Activated naive CD4-positive, alpha-beta T cell treated with anti-CD3 and anti-CD28 coated beads, Interleukin-2, amount 10 ng/mL, durations not matched to agents 7 days and 5 days (primary cell): ENCODE measurements at regions not wholly inside any gene's neighbourhood (a gene's known extent, or its start where the extent isn't known, plus 50 kb on each side); places are given as distances from the start of the nearest gene placed in this dataset.
"Not testable (repeated sequence)": the region's sequence is repeated elsewhere in the genome, so short reads cannot be mapped to it uniquely, and the experiment has no call there.

Experiments used
- CTCF ChIA-PET: fragments of 350-600 bp; sonication (Branson Sonifier 250); formaldehyde crosslinking; loops from one replicate; lab custom pipeline; 2021; ENCODE audit warnings: antibody characterized with exemption; lab: Charles Lee
- DNase-seq: peaks from one replicate; pipeline ENCODE4 v3.0.0-alpha.2; 2020
- H3K27ac Mint-ChIP-seq: one replicate; pipeline ENCODE4 v1.8.0; 2021; ENCODE audit warnings: mild to moderate bottlenecking, moderate library complexity, mixed read lengths
- H3K27me3 Mint-ChIP-seq: one replicate; pipeline ENCODE4 v1.8.0; 2021; ENCODE audit warnings: mild to moderate bottlenecking, mixed read lengths
- H3K36me3 Mint-ChIP-seq: one replicate; pipeline ENCODE4 v1.8.0; 2021; ENCODE audit warnings: mixed read lengths
- H3K4me1 Mint-ChIP-seq: one replicate; pipeline ENCODE4 v1.8.0; 2021; ENCODE audit warnings: mixed read lengths
- H3K4me3 Mint-ChIP-seq: one replicate; pipeline ENCODE4 v1.8.0; 2021; ENCODE audit warnings: mild to moderate bottlenecking, moderate library complexity, mixed read lengths
- H3K9me3 Mint-ChIP-seq: one replicate; pipeline ENCODE4 v1.8.0; 2021; ENCODE audit warnings: mixed read lengths

DNA sequence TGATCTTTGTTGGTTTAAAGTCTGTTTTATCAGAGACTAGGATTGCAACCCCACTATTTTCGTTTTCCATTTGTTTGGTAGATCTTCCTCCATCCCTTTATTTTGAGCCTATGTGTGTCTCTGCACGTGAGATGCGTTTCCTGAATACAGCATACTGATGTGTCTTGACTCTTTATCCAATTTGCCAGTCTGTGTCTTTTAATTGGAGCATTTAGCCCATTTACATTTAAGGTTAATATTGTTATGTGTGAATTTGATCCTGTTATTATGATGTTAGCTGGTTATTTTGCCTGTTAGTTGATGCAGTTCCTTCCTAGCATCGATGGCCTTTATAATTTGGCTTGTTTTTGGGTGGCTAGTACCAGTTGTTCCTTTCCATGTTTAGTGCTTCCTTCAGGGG is 177.2 kb upstream of the RPS23 start:
- H3K36me3 Mint-ChIP-seq, H3K4me1 Mint-ChIP-seq, DNase-seq, CTCF ChIA-PET, H3K9me3 Mint-ChIP-seq, H3K27ac Mint-ChIP-seq, H3K4me3 Mint-ChIP-seq: not testable (repeated sequence)
- H3K27me3 Mint-ChIP-seq = peaks cover 10% of the 10 kb centered on the region

DNA sequence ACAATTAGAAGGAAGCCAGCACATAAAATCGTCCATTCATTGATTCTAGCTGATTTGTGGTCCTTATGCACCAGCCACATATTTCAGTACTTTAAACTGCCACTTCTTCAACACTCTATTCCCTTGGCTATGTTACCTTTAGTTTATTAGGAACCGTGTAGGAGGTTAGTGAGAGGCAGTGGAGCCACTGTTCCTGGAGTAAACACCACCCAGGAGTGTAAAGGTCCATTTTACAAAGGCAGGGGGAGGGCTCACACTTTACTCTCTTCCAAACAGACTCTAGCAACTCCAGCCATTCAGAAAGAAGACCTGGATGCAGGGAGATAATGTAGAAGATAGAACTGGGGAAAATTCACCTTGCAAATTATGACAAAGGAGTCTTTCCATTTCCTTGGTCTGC is 170.2 kb upstream of the RPS23 start:
- no peaks in the 10 kb centered on the region for H3K9me3 Mint-ChIP-seq
- H3K4me1 Mint-ChIP-seq = no peaks in the 10 kb centered on the region
- H3K27ac Mint-ChIP-seq = no peak overlapping the region
- peaks cover 7% of the 10 kb centered on the region for H3K27me3 Mint-ChIP-seq
- CTCF ChIA-PET = no interaction called here
- DNase-seq = no peak
- no peak overlapping the region for H3K4me3 Mint-ChIP-seq
- no peaks in the 10 kb centered on the region for H3K36me3 Mint-ChIP-seq

DNA sequence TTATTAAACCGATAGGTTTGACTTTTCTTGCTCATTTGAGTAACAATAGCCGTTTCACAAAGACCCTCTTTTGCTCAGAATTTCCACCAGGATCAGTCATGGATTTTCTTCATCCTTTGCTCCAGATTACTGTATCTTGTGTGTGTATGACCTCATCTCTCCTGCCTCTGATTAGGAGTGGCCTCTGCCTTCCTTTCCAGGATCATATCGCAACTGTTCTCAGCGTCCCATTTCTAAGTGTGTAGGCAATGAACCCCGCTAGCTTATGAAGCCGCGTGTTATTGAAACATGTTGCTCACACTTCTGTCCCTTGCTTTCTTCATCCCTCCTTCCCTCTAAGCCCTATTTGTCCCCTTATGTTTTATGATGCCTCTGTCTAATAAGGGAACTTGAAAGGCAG is 169.8 kb upstream of the RPS23 start:
- no peak for DNase-seq
- Mint-ChIP-seq H3K4me1 (no peaks in the 10 kb centered on the region), H3K27me3 (peaks cover 7% of the 10 kb centered on the region), H3K9me3 (no peaks in the 10 kb centered on the region), H3K36me3 (no peaks in the 10 kb centered on the region), H3K4me3 (no peak overlapping the region), H3K27ac (no peak overlapping the region)
- CTCF ChIA-PET = no interaction called here

DNA sequence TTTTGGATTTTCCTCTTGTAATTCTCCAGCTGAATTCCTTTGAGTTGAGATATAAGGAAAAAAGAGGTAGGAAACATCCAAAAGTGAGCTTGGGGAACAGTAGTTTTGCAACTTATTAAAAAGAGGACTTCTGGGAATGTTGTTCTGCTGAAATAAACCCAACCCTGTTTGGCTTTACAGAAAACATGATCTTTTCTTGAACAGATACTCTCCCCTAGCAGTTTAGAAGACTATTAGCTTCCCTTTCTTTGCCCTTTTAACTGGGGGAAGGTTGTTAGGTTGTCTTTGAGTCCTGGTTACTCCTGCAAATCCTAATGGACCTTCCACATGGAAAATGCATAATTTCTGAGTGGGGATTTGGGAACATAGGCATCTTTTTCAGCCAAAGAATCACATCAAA is 168.7 kb upstream of the RPS23 start:
- peaks cover 7% of the 10 kb centered on the region for H3K27me3 Mint-ChIP-seq
- no peak overlapping the region for H3K27ac Mint-ChIP-seq
- CTCF ChIA-PET = no interaction called here
- no peaks in the 10 kb centered on the region for H3K4me1 Mint-ChIP-seq
- no peak for DNase-seq
- H3K4me3 Mint-ChIP-seq = no peak overlapping the region
- H3K9me3 Mint-ChIP-seq = no peaks in the 10 kb centered on the region
- no peaks in the 10 kb centered on the region for H3K36me3 Mint-ChIP-seq

DNA sequence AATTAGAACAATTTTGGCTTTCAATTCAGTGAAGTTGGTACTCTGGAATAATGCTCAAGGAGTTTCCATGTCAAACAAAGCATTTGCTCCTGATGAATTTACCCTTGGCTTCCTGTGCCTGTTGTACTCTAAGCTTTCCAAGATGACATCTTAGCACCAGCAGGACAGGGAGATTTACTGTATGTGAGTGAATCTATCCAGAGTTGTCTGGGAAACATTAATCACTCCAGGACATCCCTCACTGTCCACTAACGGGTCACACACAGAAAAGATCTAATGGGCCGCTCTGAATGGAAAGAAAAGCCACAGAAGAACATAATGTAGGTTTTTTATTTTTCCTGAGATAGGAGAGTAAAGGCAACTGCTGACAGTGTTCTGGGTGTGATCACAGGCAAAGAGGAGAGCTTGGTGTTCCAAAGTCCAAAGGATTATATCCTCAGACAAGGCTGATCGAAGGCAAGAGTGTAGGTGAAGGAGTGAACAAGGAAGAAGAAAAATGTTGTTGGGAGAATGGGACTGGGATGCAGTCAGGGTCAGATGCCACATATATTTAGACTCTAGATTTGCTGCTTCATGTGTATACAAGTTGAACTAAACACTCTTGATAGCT is 167.7 kb upstream of the RPS23 start:
- H3K36me3 Mint-ChIP-seq = no peaks in the 10 kb centered on the region
- DNase-seq = no peak
- no peaks in the 10 kb centered on the region for H3K4me1 Mint-ChIP-seq
- H3K27ac Mint-ChIP-seq = no peak overlapping the region
- CTCF ChIA-PET = no interaction called here
- H3K9me3 Mint-ChIP-seq = no peaks in the 10 kb centered on the region
- peaks cover 7% of the 10 kb centered on the region for H3K27me3 Mint-ChIP-seq
- H3K4me3 Mint-ChIP-seq = no peak overlapping the region

DNA sequence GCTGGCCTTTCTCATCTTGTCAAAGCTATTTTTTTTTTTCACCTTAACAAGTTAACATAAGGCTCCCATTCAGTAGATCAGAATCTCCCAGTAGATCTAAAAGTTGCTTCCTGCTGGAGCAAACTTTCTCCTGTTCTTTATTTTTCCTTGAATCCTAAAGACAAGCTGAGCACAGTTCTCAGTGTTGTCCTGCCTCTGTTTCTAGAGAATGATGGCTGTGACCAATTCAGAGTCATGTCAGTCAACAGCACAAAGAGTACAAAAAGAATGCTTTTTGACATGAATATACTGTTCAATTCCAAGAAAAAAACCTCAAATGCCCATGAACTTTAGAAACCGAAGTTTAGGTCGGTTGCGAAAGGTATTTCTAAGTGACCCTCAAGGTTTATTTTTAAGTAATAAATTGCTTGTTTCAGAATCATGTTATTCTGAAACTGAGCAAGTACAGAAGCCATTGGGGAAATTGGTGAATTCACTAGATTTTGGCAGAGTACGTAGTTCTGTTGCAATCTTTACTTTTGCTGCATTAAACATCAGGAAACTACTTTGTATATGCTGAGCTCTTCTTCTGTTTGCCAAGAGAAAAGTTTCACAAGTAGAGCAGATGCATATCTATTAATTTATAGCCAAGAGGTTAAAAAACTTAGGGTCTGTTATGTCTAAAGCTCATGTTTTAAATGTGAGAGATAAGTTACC is 161.7 kb upstream of the RPS23 start:
- Mint-ChIP-seq H3K9me3 (no peaks in the 10 kb centered on the region), H3K4me1 (no peaks in the 10 kb centered on the region), H3K27ac (no peak overlapping the region), H3K4me3 (no peak overlapping the region), H3K36me3 (no peaks in the 10 kb centered on the region), H3K27me3 (no peaks in the 10 kb centered on the region)
- DNase-seq = no peak
- CTCF ChIA-PET = no interaction called here

DNA sequence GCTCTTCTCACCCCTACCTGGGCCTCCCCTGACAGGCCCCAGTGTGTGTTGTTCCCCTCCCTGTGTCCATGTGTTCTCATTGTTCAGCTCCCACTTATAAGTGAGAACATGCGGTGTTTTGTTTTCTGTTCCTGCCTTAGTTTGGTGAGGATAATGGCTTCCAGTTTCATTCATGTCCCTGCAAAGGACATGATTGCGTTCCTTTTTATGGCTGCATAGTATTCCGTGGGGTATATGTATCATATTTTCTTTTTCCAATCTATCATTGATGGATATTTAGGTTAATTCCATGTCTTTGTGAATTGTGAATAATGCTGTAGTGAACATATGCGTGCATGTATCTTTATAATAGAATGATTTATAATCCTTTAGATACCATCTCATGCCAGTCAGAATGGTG is 159.4 kb upstream of the RPS23 start:
- H3K9me3 Mint-ChIP-seq, H3K27me3 Mint-ChIP-seq, H3K4me1 Mint-ChIP-seq, DNase-seq, CTCF ChIA-PET, H3K27ac Mint-ChIP-seq, H3K4me3 Mint-ChIP-seq, H3K36me3 Mint-ChIP-seq: not testable (repeated sequence)

DNA sequence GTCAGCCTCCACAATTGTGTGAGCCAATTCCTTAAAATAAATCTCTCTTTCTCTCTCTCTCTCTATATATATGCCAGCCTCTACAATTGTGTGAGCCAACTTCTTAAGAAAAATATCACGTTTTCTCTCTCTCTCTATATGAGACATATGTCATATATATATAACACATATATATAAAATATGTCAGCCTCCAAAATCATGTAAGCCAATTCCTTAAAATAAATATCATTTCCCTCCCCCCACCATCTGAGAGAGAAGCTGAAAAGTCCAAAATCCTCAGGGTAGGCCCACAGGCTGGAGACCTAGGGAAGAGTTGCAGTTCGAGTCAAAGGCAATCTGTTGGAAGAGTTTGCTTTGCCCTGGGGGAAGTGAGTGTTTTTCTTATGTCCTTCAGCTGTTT is 158.1 kb upstream of the RPS23 start:
- H3K9me3 Mint-ChIP-seq = no peaks in the 10 kb centered on the region
- DNase-seq = no peak
- H3K27me3 Mint-ChIP-seq = no peaks in the 10 kb centered on the region
- H3K4me1 Mint-ChIP-seq = no peaks in the 10 kb centered on the region
- H3K4me3 Mint-ChIP-seq = no peak overlapping the region
- H3K27ac Mint-ChIP-seq = no peak overlapping the region
- CTCF ChIA-PET = no interaction called here
- H3K36me3 Mint-ChIP-seq = no peaks in the 10 kb centered on the region

DNA sequence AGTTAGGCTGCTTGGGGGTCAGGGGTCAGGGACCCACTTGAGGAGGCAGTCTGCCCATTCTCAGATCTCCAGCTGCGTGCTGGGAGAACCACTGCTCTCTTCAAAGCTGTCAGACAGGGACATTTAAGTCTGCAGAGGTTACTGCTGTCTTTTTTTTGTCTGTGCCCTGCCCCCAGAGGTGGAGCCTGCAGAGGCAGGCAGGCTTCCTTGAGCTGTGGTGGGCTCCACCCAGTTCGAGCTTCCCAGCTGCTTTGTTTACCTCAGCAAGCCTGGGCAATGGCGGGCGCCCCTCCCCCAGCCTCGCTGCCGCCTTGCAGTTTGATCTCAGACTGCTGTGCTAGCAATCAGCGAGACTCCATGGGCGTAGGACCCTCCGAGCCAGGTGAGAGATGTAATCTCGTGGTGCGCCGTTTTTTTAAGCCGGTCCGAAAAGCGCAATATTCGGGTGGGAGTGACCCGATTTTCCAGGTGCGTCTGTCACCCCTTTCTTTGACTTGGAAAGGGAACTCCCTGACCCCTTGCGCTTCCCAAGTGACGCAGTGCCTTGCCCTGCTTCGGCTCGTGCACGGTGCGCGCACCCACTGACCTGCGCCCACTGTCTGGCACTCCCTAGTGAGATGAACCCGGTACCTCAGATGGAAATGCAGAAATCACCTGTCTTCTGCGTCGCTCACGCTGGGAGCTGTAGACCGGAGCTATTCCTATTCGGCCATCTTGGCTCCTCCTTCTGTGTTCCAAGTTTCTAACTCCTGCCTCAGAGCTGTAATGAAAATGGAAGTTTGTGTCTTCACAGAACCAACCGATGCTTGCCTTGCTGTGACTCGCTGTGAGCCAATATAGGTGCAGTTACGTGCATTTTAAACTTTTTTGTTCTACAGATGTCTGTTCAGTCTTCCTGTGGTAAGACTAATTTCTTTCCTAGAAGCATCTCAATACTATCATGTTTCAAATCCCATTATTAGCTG is 156.8 kb upstream of the RPS23 start:
- CTCF ChIA-PET, DNase-seq, H3K36me3 Mint-ChIP-seq, H3K4me3 Mint-ChIP-seq, H3K27me3 Mint-ChIP-seq, H3K9me3 Mint-ChIP-seq, H3K27ac Mint-ChIP-seq, H3K4me1 Mint-ChIP-seq: not testable (repeated sequence)

DNA sequence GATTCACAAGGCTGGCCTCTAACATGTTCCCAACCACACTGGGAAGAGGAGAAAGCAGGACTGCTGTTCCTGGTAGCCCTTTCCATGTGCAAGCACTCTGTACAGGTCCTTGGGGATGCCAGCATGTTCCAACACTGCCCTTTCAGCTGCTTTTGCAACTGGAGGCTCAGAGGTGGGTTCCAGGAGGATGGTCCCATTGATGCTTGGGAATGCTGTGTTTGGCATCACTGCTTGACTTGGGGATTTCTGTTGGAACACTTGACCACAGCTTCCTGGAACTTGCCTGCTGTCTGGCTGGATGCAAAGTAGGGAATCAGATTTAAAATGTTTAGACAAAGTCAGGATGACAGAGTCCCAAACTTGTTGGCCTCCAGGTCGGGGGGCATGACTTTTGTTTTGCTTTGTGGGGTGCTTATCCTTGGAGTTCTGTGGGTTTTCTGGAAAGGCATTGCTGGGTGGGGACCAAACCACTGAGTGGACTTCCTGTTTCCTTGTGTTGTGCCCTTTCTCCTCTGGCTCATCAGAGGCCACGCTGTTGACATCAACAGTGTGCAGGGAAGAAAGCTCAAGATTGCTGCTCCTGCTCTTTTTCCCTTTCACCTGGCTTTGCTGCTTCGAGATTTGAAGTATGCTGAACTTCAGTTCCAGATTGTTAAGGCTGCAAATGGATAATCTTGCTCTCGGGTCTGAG is 148.5 kb upstream of the RPS23 start:
- no peak overlapping the region for H3K27ac Mint-ChIP-seq
- peaks cover 3% of the 10 kb centered on the region for H3K9me3 Mint-ChIP-seq
- no peaks in the 10 kb centered on the region for H3K36me3 Mint-ChIP-seq
- no peaks in the 10 kb centered on the region for H3K4me1 Mint-ChIP-seq
- peaks cover 15% of the 10 kb centered on the region for H3K27me3 Mint-ChIP-seq
- DNase-seq = no peak
- H3K4me3 Mint-ChIP-seq = no peak overlapping the region
- CTCF ChIA-PET = interaction anchor here (1.1 kb wide), 1 partner anchor 17 kb away, joined by 3 read pairs; no protein-coding TSS in a partner anchor

DNA sequence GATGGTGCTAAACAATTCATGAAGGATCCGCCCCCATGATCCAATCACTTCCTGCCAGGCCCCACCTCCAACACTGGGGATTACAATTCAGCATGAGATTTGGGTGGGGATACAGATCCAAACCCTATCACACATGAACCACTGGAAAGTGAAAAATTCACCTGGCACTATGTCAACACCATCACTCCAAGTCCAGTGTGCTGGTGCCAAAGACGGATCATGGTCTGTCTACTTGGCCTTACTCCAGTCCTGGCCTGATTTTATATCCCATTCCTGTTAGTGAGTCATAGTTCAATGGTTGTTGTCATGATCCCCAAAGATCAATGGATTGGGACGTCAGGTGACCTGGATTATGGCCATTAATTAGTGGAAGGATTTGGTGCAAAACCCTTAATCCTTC is 147.4 kb upstream of the RPS23 start:
- Mint-ChIP-seq H3K27me3 (peaks cover 15% of the 10 kb centered on the region), H3K4me1 (no peaks in the 10 kb centered on the region), H3K27ac (no peak overlapping the region), H3K36me3 (no peaks in the 10 kb centered on the region), H3K4me3 (no peak overlapping the region), H3K9me3 (peaks cover 3% of the 10 kb centered on the region)
- CTCF ChIA-PET = no interaction called here
- no peak for DNase-seq

DNA sequence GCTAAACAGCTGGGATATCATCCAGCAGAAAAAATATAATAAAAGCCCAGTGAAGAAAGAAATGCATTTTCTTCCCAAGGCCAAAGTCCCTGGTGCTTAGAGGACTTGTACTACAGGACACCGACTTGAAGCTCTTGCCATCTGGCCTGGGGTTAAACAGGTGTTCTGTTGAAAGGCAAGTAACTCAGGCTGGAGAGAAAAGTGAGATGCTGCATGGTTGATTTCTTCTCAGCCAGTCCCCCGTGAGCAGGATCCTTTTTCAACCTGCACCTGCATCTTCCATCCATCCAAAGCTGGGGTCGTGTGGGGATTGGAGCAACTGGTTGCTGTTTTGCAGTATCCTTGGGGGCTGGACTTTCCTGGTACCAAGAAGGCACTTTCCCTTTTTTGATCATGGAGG is 146.1 kb upstream of the RPS23 start:
- CTCF ChIA-PET = no interaction called here
- H3K36me3 Mint-ChIP-seq = no peaks in the 10 kb centered on the region
- no peak for DNase-seq
- H3K4me1 Mint-ChIP-seq = no peaks in the 10 kb centered on the region
- H3K27me3 Mint-ChIP-seq = peaks cover 15% of the 10 kb centered on the region
- H3K27ac Mint-ChIP-seq = no peak overlapping the region
- H3K4me3 Mint-ChIP-seq = no peak overlapping the region
- H3K9me3 Mint-ChIP-seq = peaks cover 3% of the 10 kb centered on the region

DNA sequence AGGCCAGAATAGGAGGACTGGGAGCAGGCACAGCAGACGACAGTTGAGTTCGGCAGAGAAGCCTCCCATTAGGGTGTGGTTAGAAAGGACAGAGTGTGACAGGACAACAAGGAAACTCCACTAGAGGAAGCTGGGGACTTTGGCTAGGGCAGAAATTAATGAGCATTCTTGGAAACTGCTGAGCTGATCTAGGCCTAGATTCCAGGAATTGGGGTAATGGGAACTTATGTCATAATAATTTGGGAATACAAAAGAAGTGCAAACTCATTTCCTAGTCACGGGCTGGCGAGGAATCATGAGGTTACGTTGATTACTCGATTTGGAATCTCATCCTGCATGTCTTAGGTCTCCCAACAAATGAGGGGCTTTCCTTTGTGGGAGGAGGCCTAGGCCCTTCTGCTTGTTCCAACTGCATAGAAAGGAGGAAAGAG is 144.6 kb upstream of the RPS23 start:
- CTCF ChIA-PET = no interaction called here
- Mint-ChIP-seq H3K27ac (no peak overlapping the region), H3K9me3 (no peaks in the 10 kb centered on the region), H3K4me3 (no peak overlapping the region), H3K36me3 (no peaks in the 10 kb centered on the region), H3K27me3 (peaks cover 8% of the 10 kb centered on the region), H3K4me1 (no peaks in the 10 kb centered on the region)
- DNase-seq = no peak

DNA sequence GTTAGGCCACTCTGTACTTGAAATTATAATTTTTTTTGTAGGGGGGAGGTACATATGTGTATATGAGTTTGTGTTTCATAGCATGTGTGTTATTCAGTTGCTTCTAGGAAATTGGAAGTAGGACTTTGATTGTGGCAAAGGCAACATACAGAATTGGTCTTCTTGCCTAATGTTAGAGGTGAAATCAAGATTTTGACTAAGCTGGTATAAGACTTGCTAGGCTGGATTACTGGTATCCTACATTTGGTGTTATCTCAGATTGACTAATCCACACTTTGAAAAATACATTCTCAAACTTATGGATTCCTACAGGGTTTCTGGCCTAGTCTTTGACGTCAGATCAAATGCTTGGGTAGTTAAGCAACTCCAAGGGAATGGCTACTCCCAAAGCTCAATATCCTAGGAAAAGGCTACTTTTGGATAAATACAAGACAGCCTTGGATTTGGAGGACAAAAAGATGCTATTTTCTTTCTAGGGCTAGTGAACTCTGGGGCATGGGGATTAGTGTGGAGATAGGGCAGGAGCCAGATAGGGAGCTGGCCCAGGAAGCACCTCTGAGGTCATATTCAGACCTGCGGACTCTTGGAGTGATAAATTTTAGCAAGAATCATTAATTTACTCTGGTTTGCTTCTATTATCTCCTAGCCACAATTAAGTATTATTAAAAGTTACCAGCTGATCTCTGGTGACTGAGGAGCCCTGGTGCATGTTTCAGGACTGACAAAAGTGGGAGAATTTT is 144.0 kb upstream of the RPS23 start:
- H3K9me3 Mint-ChIP-seq = no peaks in the 10 kb centered on the region
- no peak overlapping the region for H3K27ac Mint-ChIP-seq
- no peak overlapping the region for H3K4me3 Mint-ChIP-seq
- H3K36me3 Mint-ChIP-seq = no peaks in the 10 kb centered on the region
- CTCF ChIA-PET = no interaction called here
- no peaks in the 10 kb centered on the region for H3K4me1 Mint-ChIP-seq
- no peak for DNase-seq
- peaks cover 7% of the 10 kb centered on the region for H3K27me3 Mint-ChIP-seq
